PC-3 (cell line): ENCODE measurements at regions not wholly inside any gene's neighbourhood (a gene's known extent, or its start where the extent isn't known, plus 50 kb on each side); places are given as distances from the start of the nearest gene placed in this dataset.

Source experiments
- ATAC-seq: fragments of 200-7000 bp; cut with Tn5 transposase; 2 replicates; pipeline ENCODE4 v1.9.1; 2020; ENCODE audit warnings: mild to moderate bottlenecking, moderate library complexity
- BruUV-seq: library from RNA; stranded (reverse); fragments of 400-500 nt; replicated peaks from 2 replicates; lab custom pipeline; 2021; lab: Mats Ljungman, UMichigan
- CTCF ChIA-PET: fragments of 300-600 bp; sonication (Branson Sonifier 250); formaldehyde crosslinking; loops from one replicate; lab custom pipeline; 2022; ENCODE audit warnings: antibody characterized with exemption; lab: Charles Lee
- POLR2A ChIA-PET: fragments of 300-600 bp; sonication (Branson Sonifier 250); formaldehyde crosslinking; loops from one replicate; lab custom pipeline; 2022; ENCODE audit warnings: antibody characterized with exemption; ENCODE audit not compliant: unreplicated experiment; lab: Charles Lee
- DNase-seq: peaks from one replicate; pipeline ENCODE4 v3.0.0-alpha.2; 2015
- H2AFZ ChIP-seq: fragments of 300-600 bp; sonication (generic); 2 replicates; pipeline ENCODE4 v1.6.0; 2016; ENCODE audit warnings: antibody characterized with exemption, low read length
- H3F3A ChIP-seq: fragments of 300-600 bp; sonication (generic); one replicate; pipeline ENCODE4 v1.6.0; 2017; ENCODE audit warnings: antibody characterized with exemption, low read length, control low read depth, mild to moderate bottlenecking; ENCODE audit not compliant: unreplicated experiment
- H3K27ac ChIP-seq: fragments of 300-600 bp; sonication (generic); 2 replicates; pipeline ENCODE4 v1.5.1; 2016; ENCODE audit warnings: mild to moderate bottlenecking, low read length
- H3K27me3 ChIP-seq: fragments of 300-600 bp; sonication (generic); 2 replicates; pipeline ENCODE4 v1.6.1; 2016; ENCODE audit warnings: low read length, mixed read lengths
- H3K36me3 ChIP-seq: fragments of 300-600 bp; sonication (generic); 2 replicates; pipeline ENCODE4 v1.6.1; 2016; ENCODE audit warnings: low read depth, mixed run types, low read length, mixed read lengths
- H3K4me1 ChIP-seq: fragments of 300-600 bp; sonication (generic); 2 replicates; pipeline ENCODE4 v1.5.1; 2016; ENCODE audit warnings: low read length; ENCODE audit not compliant: insufficient read depth
- H3K4me2 ChIP-seq: fragments of 300-600 bp; sonication (generic); 2 replicates; pipeline ENCODE4 v1.6.0; 2016; ENCODE audit warnings: low read length
- H3K4me3 ChIP-seq: fragments of 300-600 bp; sonication (generic); 2 replicates; pipeline ENCODE4 v1.5.1; 2016; ENCODE audit warnings: mild to moderate bottlenecking, low read length, mixed read lengths
- H3K79me2 ChIP-seq: fragments of 300-600 bp; sonication (generic); 2 replicates; pipeline ENCODE4 v1.6.1; 2017; ENCODE audit warnings: low read length, mixed read lengths
- H3K9ac ChIP-seq: fragments of 300-600 bp; sonication (generic); 2 replicates; pipeline ENCODE4 v1.6.0; 2016; ENCODE audit warnings: mild to moderate bottlenecking, low read length
- H3K9me2 ChIP-seq: fragments of 300-600 bp; sonication (generic); replicated peaks from 2 replicates; pipeline ENCODE4 v1.6.1; 2016; ENCODE audit warnings: mixed run types, low read length, mixed read lengths
- H3K9me3 ChIP-seq: fragments of 300-600 bp; sonication (generic); 2 replicates; pipeline ENCODE4 v1.6.1; 2016; ENCODE audit warnings: low read length, mixed read lengths
- H4K20me1 ChIP-seq: fragments of 300-600 bp; sonication (generic); 2 replicates; pipeline ENCODE4 v1.6.1; 2016; ENCODE audit warnings: low read length, mixed read lengths
- CTCF ChIP-seq: fragments of 300-600 bp; sonication (generic); conservative IDR thresholded peaks from 2 replicates; pipeline ENCODE4 v1.5.1; 2017; ENCODE audit warnings: antibody characterized with exemption, low read depth, mild to moderate bottlenecking, low read length
- EZH2 ChIP-seq: fragments of 300-600 bp; sonication (generic); IDR thresholded peaks from one replicate; pipeline ENCODE4 v1.6.1; 2017; ENCODE audit warnings: antibody characterized with exemption, mild to moderate bottlenecking, low read length; ENCODE audit not compliant: unreplicated experiment
- EZH2phosphoT487 ChIP-seq: fragments of 300-600 bp; sonication (generic); IDR thresholded peaks from 2 replicates; pipeline ENCODE4 v1.6.1; 2018; ENCODE audit warnings: mild to moderate bottlenecking, antibody characterized with exemption, low read length, borderline replicate concordance
- intact Hi-C: fragments of 100-400 bp; cut with micrococcal nuclease; formaldehyde crosslinking; loops from 2 replicates; pipeline ENCODE4 v1.9.0; 2023

- H3K27me3 ChIP-seq = no peaks in the 10 kb centered on the region
- no peak overlapping the region for H3K9ac ChIP-seq
- H4K20me1 ChIP-seq = no peaks in the 10 kb centered on the region
- no TSS peak for BruUV-seq
- intact Hi-C loops = no loop called here
- no peak overlapping the region for H3K4me3 ChIP-seq
- 0 out of 2 replicates have a peak, but pooled peaks cover under 1% of the 10 kb centered on the region for H3K9me3 ChIP-seq
- H3K36me3 ChIP-seq = no peaks in the 10 kb centered on the region
- no peak for DNase-seq
- TF ChIP-seq CTCF (no peak), EZH2phosphoT487 (no peak), EZH2 (no peak)
- H3F3A ChIP-seq = no peaks in the 10 kb centered on the region
- no peak for ATAC-seq
- CTCF ChIA-PET = no interaction called here
- no peaks in the 10 kb centered on the region for H3K4me1 ChIP-seq
- POLR2A ChIA-PET = no interaction called here
- H3K4me2 ChIP-seq = no peak overlapping the region
- no peak overlapping the region for H2AFZ ChIP-seq
- no peak overlapping the region for H3K27ac ChIP-seq
- H3K79me2 ChIP-seq = no peaks in the 10 kb centered on the region
- H3K9me2 ChIP-seq = no peaks in the 10 kb centered on the region
Measured at GRCh38 chr21:22584308-22584707, 1586.1 kb downstream of the NCAM2 start.

GRCh38 chr21:22585558-22585957 is 1587.3 kb downstream of the NCAM2 start:
- H3K4me1 ChIP-seq = no peaks in the 10 kb centered on the region
- CTCF ChIA-PET = no interaction called here

More at GRCh38 chr21:22585558-22585957, 1587.3 kb downstream of the NCAM2 start:
- no peaks in the 10 kb centered on the region for H4K20me1 ChIP-seq
- intact Hi-C loops = no loop called here
- no peak overlapping the region for H2AFZ ChIP-seq
- H3K9me2 ChIP-seq = no peaks in the 10 kb centered on the region
- BruUV-seq = no TSS peak
- no peaks in the 10 kb centered on the region for H3K79me2 ChIP-seq
- no peaks in the 10 kb centered on the region for H3K36me3 ChIP-seq
- no peak overlapping the region for H3K4me2 ChIP-seq
- H3F3A ChIP-seq = no peaks in the 10 kb centered on the region
- no peak overlapping the region for H3K27ac ChIP-seq
- H3K4me3 ChIP-seq = no peak overlapping the region
- 0 out of 2 replicates have a peak, but pooled peaks cover 4% of the 10 kb centered on the region for H3K9me3 ChIP-seq
- TF ChIP-seq CTCF = no peak
- TF ChIP-seq EZH2 = no peak
- TF ChIP-seq EZH2phosphoT487 = no peak
- ATAC-seq (no peak), DNase-seq (no peak)
- POLR2A ChIA-PET = no interaction called here
- H3K27me3 ChIP-seq = no peaks in the 10 kb centered on the region
- no peak overlapping the region for H3K9ac ChIP-seq
